Activated CD8-positive, alpha-beta T cell treated with anti-CD3 and anti-CD28 coated beads, Interleukin-2, amount 10 ng/mL, durations not matched to agents 7 days and 5 days (primary cell): ENCODE measurements at regions not wholly inside any gene's neighbourhood (a gene's known extent, or its start where the extent isn't known, plus 50 kb on each side); places are given as distances from the start of the nearest gene placed in this dataset. TPM values are rescaled to one million over a fixed set of nuclear protein-coding genes. Genes with fewer than 3 reads are reported as not detected.

Experiments
- ATAC-seq: fragments of 150-1000 bp; cut with Tn5 transposase; one replicate; pipeline ENCODE4 v1.10.0; 2021; ENCODE audit warnings: moderate library complexity
- CTCF ChIA-PET: fragments of 350-600 bp; sonication (Branson Sonifier 250); formaldehyde crosslinking; loops from one replicate; lab custom pipeline; 2021; ENCODE audit warnings: antibody characterized with exemption; lab: Charles Lee
- POLR2A ChIA-PET: fragments of 350-600 bp; sonication (Branson Sonifier 250); formaldehyde crosslinking; loops from one replicate; lab custom pipeline; 2021; ENCODE audit warnings: antibody characterized with exemption; lab: Charles Lee
- DNase-seq: peaks from one replicate; pipeline ENCODE4 v3.0.0-alpha.2; 2020
- H3K27ac Mint-ChIP-seq: one replicate; pipeline ENCODE4 v1.8.0; 2021; ENCODE audit warnings: mild to moderate bottlenecking, mixed read lengths
- H3K27me3 Mint-ChIP-seq: one replicate; pipeline ENCODE4 v1.8.0; 2021; ENCODE audit warnings: low read depth, mixed read lengths
- H3K36me3 Mint-ChIP-seq: one replicate; pipeline ENCODE4 v1.8.0; 2021; ENCODE audit warnings: low read depth, mixed read lengths
- H3K4me1 Mint-ChIP-seq: one replicate; pipeline ENCODE4 v1.8.0; 2021; ENCODE audit warnings: low read depth, mixed read lengths
- H3K4me3 Mint-ChIP-seq: one replicate; pipeline ENCODE4 v1.8.0; 2021; ENCODE audit warnings: mild to moderate bottlenecking, mixed read lengths
- H3K9me3 Mint-ChIP-seq: one replicate; pipeline ENCODE4 v1.8.0; 2022; ENCODE audit warnings: mixed read lengths; ENCODE audit not compliant: insufficient read depth
- microRNA-seq: library from miRNA; unstranded; fragments of <30 nt; microRNA quantifications from one replicate; pipeline ENCODE4 v1.2.0, GENCODE V29; 2022

GRCh38 chr3:159937561-159938166, 51.0 kb upstream of the IL12A start:
- Mint-ChIP-seq H3K36me3 (peaks cover 2% of the 10 kb centered on the region), H3K4me3 (no peak overlapping the region), H3K27ac (no peak overlapping the region), H3K27me3 (no peaks in the 10 kb centered on the region), H3K9me3 (peaks cover 16% of the 10 kb centered on the region), H3K4me1 (peaks cover 4% of the 10 kb centered on the region)
- DNase-seq (no peak), ATAC-seq (no peak)
- POLR2A ChIA-PET, result interaction anchor here (0.6 kb wide), 1 partner anchor 43 kb away, joined by 4 read pairs; no protein-coding TSS in a partner anchor
- CTCF ChIA-PET, result no interaction called here

DNA sequence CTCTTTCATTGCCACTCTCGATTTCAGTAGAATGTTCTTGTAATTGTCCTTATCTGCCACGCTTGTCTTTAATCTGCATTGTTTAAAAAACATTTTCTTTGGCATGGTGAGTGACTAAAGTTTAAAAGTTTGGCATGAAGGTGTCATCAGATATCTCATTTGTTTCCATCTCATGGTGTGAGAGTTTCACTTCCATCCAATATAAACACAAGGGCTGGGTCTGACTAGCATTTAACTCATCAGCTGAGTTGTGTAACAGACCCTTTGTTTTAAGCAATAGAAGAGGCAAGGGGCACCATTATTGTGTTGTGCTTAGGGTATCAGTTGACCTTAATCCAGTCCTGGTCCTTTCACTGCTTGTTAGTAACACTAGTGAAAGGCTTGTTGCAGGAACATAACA, 49.9 kb upstream of the IL12A start:
- ChIA-PET CTCF (no interaction called here), POLR2A (no interaction called here)
- Mint-ChIP-seq H3K4me1 (peaks cover 4% of the 10 kb centered on the region), H3K27me3 (peaks cover 2% of the 10 kb centered on the region), H3K4me3 (no peak overlapping the region), H3K9me3 (peaks cover 8% of the 10 kb centered on the region), H3K27ac (no peak overlapping the region), H3K36me3 (peaks cover 2% of the 10 kb centered on the region)
- DNase-seq (no peak), ATAC-seq (no peak)

Small RNA genes lying in the stretch of these regions (microRNA-seq; reads per million reads assigned to microRNA genes)
- gene MIR3919, result not detected
